Mesenchymal stem cell (in vitro differentiated cells and primary cell): ENCODE measurements at regions not wholly inside any gene's neighbourhood (a gene's known extent, or its start where the extent isn't known, plus 50 kb on each side); places are given as distances from the start of the nearest gene placed in this dataset.

Experiments used
- DNase-seq: peaks from one replicate; pipeline ENCODE4 v3.0.0-alpha.2; 2013
- H2AFZ ChIP-seq: one replicate; pipeline ENCODE4 v1.6.1; 2013; ENCODE audit warnings: low read depth, mild to moderate bottlenecking, control low read depth, inconsistent platforms, low read length, moderate library complexity
- H2AK5ac ChIP-seq: 2 replicates; pipeline ENCODE4 v1.6.1; 2013; ENCODE audit warnings: low read length, moderate library complexity, mild to moderate bottlenecking, inconsistent platforms; ENCODE audit not compliant: severe bottlenecking
- H2BK120ac ChIP-seq: one replicate; pipeline ENCODE4 v1.6.1; 2013; ENCODE audit warnings: low read depth, mild to moderate bottlenecking, inconsistent platforms, low read length, moderate library complexity
- H2BK12ac ChIP-seq, 2 experiments: one replicate each; pipeline ENCODE4 v1.6.1; 2013; ENCODE audit warnings: inconsistent platforms in 2 of 2, low read length in 2 of 2, mild to moderate bottlenecking in 2 of 2, moderate library complexity in 2 of 2, control low read depth in 1 of 2
- H2BK15ac ChIP-seq: one replicate; pipeline ENCODE4 v1.6.1; 2013; ENCODE audit warnings: mild to moderate bottlenecking, low read depth, inconsistent platforms; ENCODE audit not compliant: poor library complexity, severe bottlenecking
- H2BK5ac ChIP-seq: 2 replicates; pipeline ENCODE4 v1.6.1; 2013; ENCODE audit warnings: low read depth, mild to moderate bottlenecking, low read length, control low read depth, inconsistent platforms; ENCODE audit not compliant: poor library complexity, severe bottlenecking
- H3K14ac ChIP-seq, 2 experiments: one replicate each; pipeline ENCODE4 v1.6.1; 2013; ENCODE audit warnings: inconsistent platforms in 2 of 2, low read length in 2 of 2, control low read depth in 1 of 2, mild to moderate bottlenecking in 1 of 2, moderate library complexity in 1 of 2
- H3K18ac ChIP-seq, 2 experiments: one replicate each; pipeline ENCODE4 v1.6.1; 2013; ENCODE audit warnings: inconsistent platforms in 2 of 2, low read length in 2 of 2, control low read depth in 1 of 2, low read depth in 1 of 2, mild to moderate bottlenecking in 1 of 2
- H3K23ac ChIP-seq, 2 experiments: one replicate each; pipeline ENCODE4 v1.6.1; 2013; ENCODE audit warnings: inconsistent platforms in 2 of 2, low read length in 2 of 2, mild to moderate bottlenecking in 2 of 2, moderate library complexity in 2 of 2, control low read depth in 1 of 2
- H3K27ac ChIP-seq: 2 replicates; pipeline ENCODE4 v1.5.1; 2013; ENCODE audit warnings: mild to moderate bottlenecking, moderate library complexity, low read length, control low read depth, inconsistent platforms; ENCODE audit not compliant: poor library complexity, severe bottlenecking
- H3K27me3 ChIP-seq, 2 experiments: 2 replicates each; pipeline versions ENCODE4 v1.6.1 to v1.7.0; 2013; ENCODE audit warnings: low read length in 2 of 2, mild to moderate bottlenecking in 2 of 2, moderate library complexity in 2 of 2, control low read depth in 1 of 2, inconsistent platforms in 1 of 2; ENCODE audit not compliant: control insufficient read depth in 1 of 2, insufficient read depth in 1 of 2
- H3K36me3 ChIP-seq, 2 experiments: 2 replicates each; pipeline versions ENCODE4 v1.6.1 to v1.7.0; 2013; ENCODE audit warnings: low read length in 2 of 2, control low read depth in 1 of 2, inconsistent platforms in 1 of 2, low read depth in 1 of 2, mild to moderate bottlenecking in 1 of 2; ENCODE audit not compliant: insufficient read depth in 2 of 2, control insufficient read depth in 1 of 2
- H3K4ac ChIP-seq, 2 experiments: one replicate each; pipeline ENCODE4 v1.6.1; 2013; ENCODE audit warnings: inconsistent platforms in 2 of 2, low read length in 2 of 2, mild to moderate bottlenecking in 2 of 2, moderate library complexity in 2 of 2, control low read depth in 1 of 2, low read depth in 1 of 2
- H3K4me1 ChIP-seq: 2 replicates; pipeline ENCODE4 v1.6.1; 2013; ENCODE audit warnings: low read depth, low read length, control low read depth; ENCODE audit not compliant: control insufficient read depth, insufficient read depth
- H3K4me2 ChIP-seq: 2 replicates; pipeline ENCODE4 v1.6.1; 2013; ENCODE audit warnings: low read length, mild to moderate bottlenecking, inconsistent platforms; ENCODE audit not compliant: poor library complexity, severe bottlenecking
- H3K4me3 ChIP-seq, 2 experiments: 2 replicates each; pipeline versions ENCODE4 v1.5.1 to v1.7.0; 2013; ENCODE audit warnings: low read length in 2 of 2, mild to moderate bottlenecking in 2 of 2, control low read depth in 1 of 2, low read depth in 1 of 2; ENCODE audit not compliant: insufficient read depth in 1 of 2
- H3K79me1 ChIP-seq: replicated peaks from 2 replicates; pipeline ENCODE4 v1.6.1; 2013; ENCODE audit warnings: mild to moderate bottlenecking, control low read depth, low read length, inconsistent platforms; ENCODE audit not compliant: poor library complexity, severe bottlenecking
- H3K9ac ChIP-seq: 2 replicates; pipeline ENCODE4 v1.7.0; 2013; ENCODE audit warnings: mild to moderate bottlenecking, low read length, moderate library complexity
- H3K9me3 ChIP-seq: 2 replicates; pipeline ENCODE4 v1.7.0; 2013; ENCODE audit warnings: mild to moderate bottlenecking, low read length; ENCODE audit not compliant: control insufficient read depth
- H4K8ac ChIP-seq: one replicate; pipeline ENCODE4 v1.6.1; 2013; ENCODE audit warnings: inconsistent platforms, mild to moderate bottlenecking, low read length, moderate library complexity
- H4K91ac ChIP-seq: one replicate; pipeline ENCODE4 v1.6.1; 2013; ENCODE audit warnings: mild to moderate bottlenecking, low read length, inconsistent platforms
- WGBS: methylation state at CpG from one replicate; pipeline ENCODE4 v1.1.7; 2013; ENCODE audit warnings: mixed read lengths; 5-methylcytosine and 5-hydroxymethylcytosine counted together

DNA sequence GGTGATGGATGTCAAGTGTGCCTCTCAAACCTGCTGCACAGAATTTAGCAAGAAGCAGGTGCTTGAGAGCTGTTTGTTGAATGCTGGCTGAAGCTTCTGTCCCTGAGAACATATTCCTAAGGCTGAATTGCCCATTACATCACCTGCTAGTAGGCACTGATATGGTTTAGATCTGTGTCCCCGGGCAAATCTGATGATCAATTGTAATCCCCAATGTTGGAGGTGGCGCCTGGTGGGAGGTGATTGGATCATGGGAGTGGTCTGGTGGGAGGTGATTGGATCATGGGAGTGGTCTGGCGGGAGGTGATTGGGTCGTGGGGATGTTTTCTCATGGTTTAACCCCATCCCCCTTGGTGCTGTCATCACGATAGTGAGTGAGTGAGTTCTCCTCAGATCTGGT is 128.0 kb downstream of the HRH4 start:
- Histone ChIP-seq H3K14ac (no peak overlapping the region), H3K36me3 (no peaks in the 10 kb centered on the region), H2AK5ac (no peak overlapping the region), H2BK5ac (no peak overlapping the region), H3K4me3 (no peak overlapping the region), H4K91ac (no peak overlapping the region), H3K79me1 (no peaks in the 10 kb centered on the region), H3K9ac (no peak overlapping the region), H3K4me1 (no peaks in the 10 kb centered on the region), H2BK12ac (no peak overlapping the region), H3K4me2 (no peak overlapping the region), H3K27me3 (peaks cover 5 to 26% of the 10 kb centered on the region in 2 experiments), H3K27ac (no peak overlapping the region), H2BK15ac (no peak overlapping the region), H4K8ac (no peak overlapping the region), H2AFZ (no peak overlapping the region), H3K18ac (no peak overlapping the region), H2BK120ac (no peak overlapping the region), H3K4ac (no peak overlapping the region), H3K23ac (no peak overlapping the region), H3K9me3 (no peaks in the 10 kb centered on the region)
- DNase-seq: no peak
- WGBS: 96% methylated on average over 5 of the region's 5 CpGs

DNA sequence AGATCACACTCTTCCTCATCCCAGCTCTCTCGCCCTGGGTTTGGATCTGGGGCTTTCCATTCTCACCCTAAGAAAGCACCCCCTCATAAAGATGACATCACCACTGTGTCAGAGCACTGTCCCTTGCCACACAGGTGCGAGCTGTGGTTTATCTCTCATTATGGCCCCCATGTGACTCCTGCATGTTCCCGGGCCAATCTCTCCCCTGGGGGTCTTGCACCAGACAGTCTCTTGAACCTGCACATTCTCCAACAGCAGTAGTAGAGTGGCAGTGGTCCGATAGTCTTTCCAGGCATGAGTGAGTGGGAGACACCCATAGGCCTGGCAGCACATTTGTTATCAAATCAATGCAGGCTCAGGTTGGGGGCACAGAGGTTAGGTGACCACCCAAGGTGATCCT is 130.5 kb downstream of the HRH4 start:
- Histone ChIP-seq H2BK120ac (no peak overlapping the region), H3K4me3 (no peak overlapping the region), H3K18ac (no peak overlapping the region), H3K4me1 (no peaks in the 10 kb centered on the region), H3K23ac (no peak overlapping the region), H3K79me1 (no peaks in the 10 kb centered on the region), H2BK15ac (no peak overlapping the region), H3K27me3 (peaks cover 5 to 26% of the 10 kb centered on the region in 2 experiments), H3K9ac (no peak overlapping the region), H3K14ac (no peak overlapping the region), H3K9me3 (no peaks in the 10 kb centered on the region), H2AFZ (no peak overlapping the region), H4K91ac (no peak overlapping the region), H2BK12ac (no peak overlapping the region), H3K4me2 (no peak overlapping the region), H4K8ac (no peak overlapping the region), H3K4ac (no peak overlapping the region), H2AK5ac (no peak overlapping the region), H3K36me3 (no peaks in the 10 kb centered on the region), H2BK5ac (no peak overlapping the region), H3K27ac (no peak overlapping the region)
- DNase-seq: no peak
- 85% methylated on average over 4 of the region's 4 CpGs for WGBS

DNA sequence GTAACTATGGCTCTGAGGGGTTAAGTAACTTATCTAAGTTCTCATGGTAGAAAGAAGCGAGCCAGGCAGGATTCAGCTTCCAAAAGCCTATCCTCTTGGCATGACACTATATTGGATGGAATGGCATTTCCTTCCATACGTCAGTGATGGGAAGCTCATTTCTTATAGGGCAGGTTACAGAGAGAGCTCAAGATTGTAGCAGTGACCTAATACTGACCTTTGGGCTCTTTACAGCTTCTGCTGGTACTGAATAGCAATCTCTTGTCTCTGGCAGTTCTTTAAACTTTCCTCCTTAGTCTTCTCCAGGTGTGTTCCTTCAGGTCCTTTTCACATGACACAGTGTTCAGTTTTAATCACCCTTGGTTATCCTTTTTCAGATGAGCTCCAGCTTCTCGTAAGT is 133.0 kb downstream of the HRH4 start:
- Histone ChIP-seq H3K4ac (no peak overlapping the region), H3K9me3 (no peaks in the 10 kb centered on the region), H2BK15ac (no peak overlapping the region), H3K23ac (no peak overlapping the region), H3K4me3 (no peak overlapping the region), H2BK5ac (no peak overlapping the region), H2AFZ (no peak overlapping the region), H2BK120ac (no peak overlapping the region), H4K8ac (no peak overlapping the region), H3K79me1 (no peaks in the 10 kb centered on the region), H3K18ac (no peak overlapping the region), H3K27ac (no peak overlapping the region), H2BK12ac (no peak overlapping the region), H3K9ac (no peak overlapping the region), H3K4me1 (no peaks in the 10 kb centered on the region), H4K91ac (no peak overlapping the region), H3K14ac (no peak overlapping the region), H3K36me3 (no peaks in the 10 kb centered on the region), H3K27me3 (peaks cover 7 to 28% of the 10 kb centered on the region in 2 experiments), H2AK5ac (no peak overlapping the region), H3K4me2 (no peak overlapping the region)
- DNase-seq: no peak
- 91% methylated on average over 3 of the region's 3 CpGs for WGBS

DNA sequence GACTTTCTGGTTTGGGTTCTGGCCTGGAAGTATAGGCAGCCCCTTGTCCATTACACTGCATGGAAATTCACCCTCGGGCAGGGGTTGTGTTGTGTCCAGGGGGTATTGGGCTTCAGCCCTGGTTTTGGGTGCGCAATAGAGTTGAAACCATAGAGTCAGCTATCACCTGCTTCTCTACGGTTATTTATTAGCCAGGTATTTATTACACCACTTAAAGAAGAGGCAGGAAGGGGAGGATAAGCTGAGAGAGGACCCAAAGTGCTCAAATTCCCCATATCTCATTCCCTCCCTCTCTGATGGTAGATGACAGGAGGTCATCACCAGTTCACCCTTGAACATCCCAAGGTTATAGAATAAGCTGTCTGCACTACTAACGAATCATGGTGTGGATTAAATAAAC is 133.4 kb downstream of the HRH4 start:
- H3K4me2 ChIP-seq: no peak overlapping the region
- no peaks in the 10 kb centered on the region for H3K36me3 ChIP-seq
- H3K79me1 ChIP-seq: no peaks in the 10 kb centered on the region
- H2BK12ac ChIP-seq: no peak overlapping the region
- no peak overlapping the region for H3K14ac ChIP-seq
- peaks cover 7 to 31% of the 10 kb centered on the region in 2 experiments for H3K27me3 ChIP-seq
- H3K4me1 ChIP-seq: no peaks in the 10 kb centered on the region
- H2BK5ac ChIP-seq: no peak overlapping the region
- H3K18ac ChIP-seq: no peak overlapping the region
- no peak overlapping the region for H3K4me3 ChIP-seq
- no peak for DNase-seq
- H3K9ac ChIP-seq: no peak overlapping the region
- no peak overlapping the region for H2AFZ ChIP-seq
- no peaks in the 10 kb centered on the region for H3K9me3 ChIP-seq
- WGBS: 72% methylated on average over 2 of the region's 4 CpGs
- no peak overlapping the region for H3K23ac ChIP-seq
- H2AK5ac ChIP-seq: no peak overlapping the region
- no peak overlapping the region for H3K27ac ChIP-seq
- no peak overlapping the region for H4K8ac ChIP-seq
- H4K91ac ChIP-seq: no peak overlapping the region
- H2BK15ac ChIP-seq: no peak overlapping the region
- H2BK120ac ChIP-seq: no peak overlapping the region
- no peak overlapping the region for H3K4ac ChIP-seq
